HG02571 (cell line): ENCODE measurements at regions not wholly inside any gene's neighbourhood (a gene's known extent, or its start where the extent isn't known, plus 50 kb on each side); places are given as distances from the start of the nearest gene placed in this dataset.

Experiments used
- ATAC-seq: cut with Tn5 transposase; IDR thresholded peaks from one replicate; pipeline ENCODE4 v1.9.1; 2021; ENCODE audit warnings: mild to moderate bottlenecking, moderate library complexity; ENCODE audit not compliant: unreplicated experiment

GRCh38 chr10:78504181-78504580, 470.5 kb downstream of the RPS24 start:
- no peak for ATAC-seq

DNA sequence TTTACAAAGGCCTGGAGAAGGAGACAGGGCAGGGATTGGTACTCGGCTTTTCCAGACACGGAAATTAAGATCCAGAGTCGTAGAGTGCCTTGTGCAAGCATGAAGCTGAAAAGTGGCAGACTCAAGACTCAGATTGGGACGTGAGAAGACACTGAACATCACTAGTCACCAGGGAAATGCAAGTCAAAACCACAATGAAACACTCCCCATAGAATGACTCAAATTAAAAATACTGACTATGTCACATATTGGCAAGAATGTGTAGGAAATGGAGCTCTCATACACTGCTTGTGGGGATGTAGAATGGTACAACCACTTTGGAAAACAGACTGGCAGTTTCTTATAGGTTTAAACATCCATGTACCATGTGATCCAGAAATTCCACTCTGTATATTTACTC, 472.0 kb downstream of the RPS24 start:
- no peak for ATAC-seq

DNA sequence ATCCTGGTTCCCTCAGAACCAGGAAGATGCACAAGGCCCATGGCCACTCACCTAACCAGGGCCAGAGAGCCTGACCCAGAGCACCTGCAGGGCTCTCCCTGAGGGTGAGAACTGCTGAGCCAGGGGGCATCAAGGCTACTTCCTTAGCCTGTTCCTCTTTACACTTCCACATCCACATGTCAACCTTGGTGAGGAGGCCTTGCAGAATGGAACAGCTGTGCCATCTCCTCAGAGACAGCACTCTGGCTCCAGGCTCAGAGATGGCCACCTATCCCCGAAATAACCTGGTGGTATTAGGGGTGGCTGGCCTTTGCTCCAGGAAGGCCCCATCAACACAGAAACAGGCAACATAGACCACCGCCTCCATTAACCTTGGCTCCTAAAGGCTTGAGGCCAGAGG, 473.0 kb downstream of the RPS24 start:
- no peak for ATAC-seq

DNA sequence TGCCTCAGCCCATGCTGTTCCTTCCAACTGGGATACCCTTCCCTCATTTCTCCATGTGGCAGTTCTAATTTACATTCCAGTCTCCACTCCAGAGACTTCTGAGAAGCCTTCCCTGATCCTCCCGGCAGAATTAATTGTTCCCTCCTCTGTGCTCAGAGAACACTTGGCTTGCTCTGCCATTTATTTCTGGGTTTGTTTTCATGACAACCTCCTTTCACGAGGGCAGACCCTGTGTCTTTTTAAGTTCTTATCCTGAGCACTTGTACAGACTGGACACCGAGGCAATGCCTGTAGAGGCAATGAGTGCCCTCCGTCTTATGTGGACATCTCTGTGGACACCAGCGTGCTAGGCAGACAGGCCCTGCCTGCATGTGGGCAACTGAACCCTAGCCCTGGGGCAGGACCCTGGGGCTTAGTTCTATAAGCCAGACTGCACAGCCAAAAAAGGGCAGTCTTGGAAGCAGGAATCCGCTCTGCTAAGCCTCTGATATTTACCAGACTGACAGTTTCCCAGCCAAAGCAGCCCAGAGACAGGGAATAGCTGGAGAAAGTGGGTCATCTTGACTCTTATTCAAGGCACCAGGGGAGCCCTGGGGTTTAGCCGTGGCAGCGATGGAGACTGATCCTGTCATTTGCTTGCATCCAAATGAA, 474.0 kb downstream of the RPS24 start:
- no peak for ATAC-seq

DNA sequence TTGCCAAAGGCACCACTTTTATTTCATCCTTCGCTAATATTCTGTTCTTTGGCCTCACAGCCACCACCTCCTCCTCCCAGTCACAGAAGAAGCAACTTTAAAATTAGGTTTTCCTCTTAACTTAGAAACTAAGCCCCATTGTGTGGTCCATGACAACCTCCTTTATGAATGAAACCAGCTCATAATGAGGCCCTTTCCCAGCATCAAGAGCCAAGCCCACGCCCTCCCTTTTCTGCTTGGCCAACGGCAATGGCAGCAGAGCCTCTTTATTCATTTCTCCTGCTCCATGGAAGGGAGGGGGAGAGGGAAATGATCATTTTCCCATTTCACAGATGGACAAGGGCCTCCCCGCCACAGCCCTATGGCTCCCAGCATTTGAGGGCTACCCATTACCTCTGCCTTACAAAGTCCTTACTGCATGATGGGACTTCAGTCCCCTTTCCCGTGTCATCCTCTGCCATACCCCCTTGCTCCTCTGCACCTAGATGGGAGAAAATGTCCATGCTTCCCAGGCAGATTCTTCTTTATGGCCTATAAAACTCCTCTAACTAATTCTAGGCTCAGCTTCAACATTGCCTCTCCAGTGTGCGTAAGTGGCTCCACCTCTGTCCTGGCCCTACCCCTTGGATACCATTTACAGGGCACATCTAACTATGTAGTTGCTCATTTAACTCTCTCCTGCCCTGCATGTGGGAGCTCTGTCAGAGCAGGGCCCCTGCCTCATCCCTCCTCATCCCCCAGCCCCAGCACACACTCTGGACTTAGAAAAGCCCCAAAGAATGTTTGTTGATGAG, 475.5 kb downstream of the RPS24 start:
- ATAC-seq: no peak

DNA sequence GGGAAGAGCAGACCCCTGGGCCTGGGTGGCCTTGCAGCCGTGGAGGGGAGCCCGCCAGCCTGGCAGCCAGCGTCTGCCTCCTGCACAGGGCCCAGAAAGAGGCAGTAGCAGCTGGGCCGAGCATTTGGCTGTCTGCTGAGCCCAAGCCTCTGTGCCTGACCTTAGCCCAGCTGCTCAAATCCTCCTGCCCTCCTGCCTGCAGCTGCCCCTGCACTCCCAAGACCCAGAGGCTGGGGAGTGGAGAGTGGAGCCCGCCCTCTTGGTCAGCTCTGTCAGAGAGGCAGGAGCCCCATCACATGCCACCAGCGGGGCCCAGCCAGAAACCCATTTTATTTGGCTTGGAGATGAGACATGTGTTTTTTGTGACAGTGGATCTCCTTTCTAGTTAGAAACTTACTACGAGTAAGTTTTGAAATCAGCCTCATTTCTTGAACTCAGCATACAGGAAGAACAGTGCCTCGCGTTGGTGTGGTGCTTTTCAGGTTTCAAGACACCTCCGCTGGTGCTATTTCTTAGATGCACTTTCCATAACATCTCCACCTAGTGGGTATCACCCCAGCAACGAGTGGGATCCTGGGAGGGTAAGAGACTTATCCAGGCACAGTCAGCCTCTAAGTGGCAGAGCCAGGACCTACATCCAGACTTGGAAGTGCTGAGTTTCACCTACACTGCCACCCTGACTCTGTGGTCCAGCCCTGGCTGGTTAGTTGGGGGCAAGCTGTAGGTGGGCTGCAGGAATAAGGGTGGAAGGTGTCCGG, 477.1 kb downstream of the RPS24 start:
- no peak for ATAC-seq

- ATAC-seq: no peak
Measured at GRCh38 chr10:78511324-78512204, 477.9 kb downstream of the RPS24 start.

DNA sequence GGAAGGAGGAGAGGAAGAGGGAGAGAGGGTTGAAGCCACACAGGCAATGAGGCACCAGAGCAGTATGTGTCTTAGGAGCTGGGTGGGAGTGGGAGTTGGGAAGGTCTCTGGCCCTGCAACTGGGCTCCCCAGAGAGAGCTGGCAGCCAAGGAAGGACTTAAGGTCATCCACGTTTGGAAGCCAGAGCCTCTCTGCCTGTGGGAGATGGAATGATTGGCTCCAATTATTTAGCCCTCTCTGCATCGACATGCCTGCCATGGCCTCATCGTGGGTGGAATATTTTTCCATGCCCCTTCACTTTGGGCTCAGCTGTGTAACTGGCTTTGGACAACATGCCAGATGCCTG, 478.5 kb downstream of the RPS24 start:
- no peak for ATAC-seq

DNA sequence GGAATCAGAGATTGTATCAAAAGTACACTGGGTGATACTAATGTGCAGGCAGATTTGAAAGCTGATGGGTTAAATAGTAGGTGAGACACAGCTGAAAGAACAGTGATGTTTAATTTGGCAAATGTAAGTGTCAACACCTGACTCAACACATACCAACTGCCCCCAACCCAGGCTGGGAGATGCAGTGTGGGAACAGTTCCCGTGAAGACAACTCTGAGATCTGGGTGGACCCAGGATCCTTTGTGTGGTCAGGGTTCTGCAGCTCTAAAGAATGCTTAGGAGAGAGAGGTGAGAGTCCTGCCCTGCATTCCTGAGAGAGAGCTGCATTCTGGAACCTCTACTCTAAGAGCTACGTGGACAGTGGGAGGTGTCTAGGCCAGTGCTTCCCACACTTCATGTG, 479.7 kb downstream of the RPS24 start:
- ATAC-seq: no peak

- ATAC-seq: no peak
Measured at GRCh38 chr10:78513986-78514385, 480.3 kb downstream of the RPS24 start.

DNA sequence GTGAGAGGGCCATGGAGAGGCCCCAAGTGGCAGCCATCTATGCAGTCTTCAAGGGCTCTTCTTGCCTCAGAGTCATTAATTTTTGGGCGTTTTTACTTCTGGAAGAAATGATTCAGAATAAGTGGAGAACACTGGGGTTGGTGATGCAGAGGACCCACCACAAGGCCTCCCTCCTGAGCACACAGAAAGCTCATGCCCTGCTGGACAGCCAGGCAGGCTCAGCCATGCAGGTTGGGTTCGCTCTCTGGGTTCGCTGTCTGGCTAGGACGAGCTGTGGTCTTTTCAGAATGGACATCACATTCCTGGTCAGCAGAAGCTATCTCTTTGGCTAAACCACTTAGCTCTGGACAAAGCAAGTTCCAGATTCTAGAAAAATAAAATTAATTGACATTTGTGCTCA, 480.8 kb downstream of the RPS24 start:
- ATAC-seq: no peak

GRCh38 chr10:78515038-78515872, 481.6 kb downstream of the RPS24 start:
- ATAC-seq: no peak

DNA sequence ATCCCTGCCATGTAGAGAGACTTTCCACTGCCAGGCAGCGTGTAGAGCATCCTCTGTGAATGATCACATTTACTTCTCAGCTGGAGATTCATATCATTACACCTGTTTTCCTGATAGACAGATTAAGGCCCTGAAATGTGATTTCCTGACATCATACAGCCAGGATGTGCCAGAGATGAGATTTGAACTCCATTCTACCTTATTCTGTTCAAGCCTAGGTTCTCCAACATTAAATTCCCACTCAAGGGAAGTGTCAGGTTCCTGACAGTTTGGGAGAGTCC, 482.1 kb downstream of the RPS24 start:
- no peak for ATAC-seq

DNA sequence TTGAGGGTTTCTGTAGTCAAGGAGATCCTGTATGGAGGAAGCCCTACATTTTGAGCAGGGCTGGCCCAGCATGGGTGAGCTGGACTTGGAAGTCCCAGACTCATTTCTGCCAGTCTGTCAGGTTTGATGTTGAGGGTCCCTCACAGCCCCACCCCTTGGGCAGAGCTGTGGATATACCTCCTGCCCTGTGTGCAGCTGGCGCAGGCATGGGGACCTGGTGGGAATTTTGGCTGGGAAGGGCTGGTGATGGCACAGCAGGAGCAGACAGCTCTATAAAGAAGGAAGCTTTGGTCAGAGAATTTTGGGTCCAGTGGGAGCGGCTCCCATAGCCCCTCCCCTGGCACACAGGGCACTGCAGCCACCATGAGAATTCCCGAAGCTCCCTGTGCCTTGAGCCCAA, 482.6 kb downstream of the RPS24 start:
- no peak for ATAC-seq

DNA sequence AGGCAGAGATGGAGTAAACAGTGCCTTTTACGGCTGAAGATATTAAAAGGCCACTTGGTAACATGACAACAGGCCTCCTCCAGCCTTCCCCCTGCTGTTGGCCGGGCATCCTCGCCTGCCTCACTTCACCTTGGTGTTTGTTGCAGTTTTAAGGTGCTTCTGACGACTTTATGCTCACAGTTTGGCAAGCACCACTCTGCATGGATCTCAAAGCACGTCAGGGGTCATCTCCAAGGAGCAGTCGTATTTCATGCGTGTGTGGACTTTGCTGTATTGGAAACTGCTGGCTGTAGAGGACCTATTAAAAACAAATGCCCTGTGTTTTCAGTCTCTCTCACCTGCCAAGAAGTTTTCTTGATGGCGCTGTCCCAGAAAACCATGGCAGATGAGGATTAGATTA, 483.1 kb downstream of the RPS24 start:
- ATAC-seq: no peak

- ATAC-seq: no peak
Measured at GRCh38 chr10:78518224-78518623, 484.6 kb downstream of the RPS24 start.

DNA sequence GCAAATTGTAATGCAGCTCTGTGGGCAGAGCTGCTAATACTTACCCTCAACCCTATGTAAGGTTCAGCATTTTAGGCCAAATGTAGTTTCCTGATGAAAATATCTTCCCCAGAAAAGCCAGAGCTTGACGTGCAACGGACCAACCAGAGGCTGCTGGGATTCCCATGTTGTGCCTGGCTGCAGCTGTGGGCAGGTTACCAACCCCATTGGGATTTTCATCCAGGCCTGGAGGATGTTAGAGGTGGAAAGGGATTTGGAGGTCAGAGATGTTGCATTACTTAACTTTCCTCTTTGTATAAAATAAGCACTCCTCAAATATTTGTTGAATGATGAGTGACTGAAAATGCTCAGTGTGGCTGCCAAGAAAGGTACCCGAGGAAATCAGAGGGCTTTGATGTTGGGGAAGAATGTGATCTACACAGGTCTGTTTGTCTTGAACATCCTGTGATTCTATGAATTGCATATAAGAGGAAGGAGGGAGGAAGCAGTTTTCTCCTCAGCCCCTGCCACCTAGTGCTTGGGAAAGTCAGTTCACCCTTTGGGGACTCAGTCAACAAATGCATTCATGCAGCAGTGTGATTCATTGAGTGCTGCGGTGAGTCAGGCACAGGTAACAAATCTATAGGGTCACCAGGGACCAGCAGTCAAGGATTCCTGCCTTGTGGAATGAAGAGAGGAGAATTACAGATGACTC, 487.2 kb downstream of the RPS24 start:
- ATAC-seq: no peak

GRCh38 chr10:78523453-78523852, 489.8 kb downstream of the RPS24 start:
- ATAC-seq: no peak

- no peak for ATAC-seq
Measured at GRCh38 chr10:78524342-78524741, 490.7 kb downstream of the RPS24 start.

DNA sequence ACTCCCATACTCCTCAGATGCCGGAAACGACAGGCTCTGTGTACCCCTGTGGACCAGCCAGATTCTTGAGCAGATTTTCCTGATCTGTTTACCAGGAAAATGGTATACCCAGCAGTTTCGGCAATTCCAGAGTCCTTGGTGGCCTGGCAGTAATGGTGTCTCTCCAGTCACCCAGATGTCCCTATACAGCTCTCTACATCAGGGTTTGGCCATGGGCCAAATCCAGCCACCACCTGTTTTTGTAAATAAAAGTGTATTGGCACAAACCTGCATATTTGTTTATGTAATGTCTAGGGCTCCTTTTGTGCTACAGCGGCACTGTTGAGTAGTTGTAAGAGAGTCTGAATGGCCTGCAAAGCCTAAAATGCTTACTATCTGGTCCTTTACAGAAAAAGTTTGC, 491.3 kb downstream of the RPS24 start:
- ATAC-seq: no peak
